PC-3 (cell line): ENCODE measurements at regions not wholly inside any gene's neighbourhood (a gene's known extent, or its start where the extent isn't known, plus 50 kb on each side); places are given as distances from the start of the nearest gene placed in this dataset.

Source experiments
- ATAC-seq: fragments of 200-7000 bp; cut with Tn5 transposase; 2 replicates; pipeline ENCODE4 v1.9.1; 2020; ENCODE audit warnings: mild to moderate bottlenecking, moderate library complexity
- BruUV-seq: library from RNA; stranded (reverse); fragments of 400-500 nt; replicated peaks from 2 replicates; lab custom pipeline; 2021; lab: Mats Ljungman, UMichigan
- CTCF ChIA-PET: fragments of 300-600 bp; sonication (Branson Sonifier 250); formaldehyde crosslinking; loops from one replicate; lab custom pipeline; 2022; ENCODE audit warnings: antibody characterized with exemption; lab: Charles Lee
- POLR2A ChIA-PET: fragments of 300-600 bp; sonication (Branson Sonifier 250); formaldehyde crosslinking; loops from one replicate; lab custom pipeline; 2022; ENCODE audit warnings: antibody characterized with exemption; ENCODE audit not compliant: unreplicated experiment; lab: Charles Lee
- DNase-seq: peaks from one replicate; pipeline ENCODE4 v3.0.0-alpha.2; 2015
- H2AFZ ChIP-seq: fragments of 300-600 bp; sonication (generic); 2 replicates; pipeline ENCODE4 v1.6.0; 2016; ENCODE audit warnings: antibody characterized with exemption, low read length
- H3F3A ChIP-seq: fragments of 300-600 bp; sonication (generic); one replicate; pipeline ENCODE4 v1.6.0; 2017; ENCODE audit warnings: antibody characterized with exemption, low read length, control low read depth, mild to moderate bottlenecking; ENCODE audit not compliant: unreplicated experiment
- H3K27ac ChIP-seq: fragments of 300-600 bp; sonication (generic); 2 replicates; pipeline ENCODE4 v1.5.1; 2016; ENCODE audit warnings: mild to moderate bottlenecking, low read length
- H3K27me3 ChIP-seq: fragments of 300-600 bp; sonication (generic); 2 replicates; pipeline ENCODE4 v1.6.1; 2016; ENCODE audit warnings: low read length, mixed read lengths
- H3K36me3 ChIP-seq: fragments of 300-600 bp; sonication (generic); 2 replicates; pipeline ENCODE4 v1.6.1; 2016; ENCODE audit warnings: low read depth, mixed run types, low read length, mixed read lengths
- H3K4me1 ChIP-seq: fragments of 300-600 bp; sonication (generic); 2 replicates; pipeline ENCODE4 v1.5.1; 2016; ENCODE audit warnings: low read length; ENCODE audit not compliant: insufficient read depth
- H3K4me2 ChIP-seq: fragments of 300-600 bp; sonication (generic); 2 replicates; pipeline ENCODE4 v1.6.0; 2016; ENCODE audit warnings: low read length
- H3K4me3 ChIP-seq: fragments of 300-600 bp; sonication (generic); 2 replicates; pipeline ENCODE4 v1.5.1; 2016; ENCODE audit warnings: mild to moderate bottlenecking, low read length, mixed read lengths
- H3K79me2 ChIP-seq: fragments of 300-600 bp; sonication (generic); 2 replicates; pipeline ENCODE4 v1.6.1; 2017; ENCODE audit warnings: low read length, mixed read lengths
- H3K9ac ChIP-seq: fragments of 300-600 bp; sonication (generic); 2 replicates; pipeline ENCODE4 v1.6.0; 2016; ENCODE audit warnings: mild to moderate bottlenecking, low read length
- H3K9me2 ChIP-seq: fragments of 300-600 bp; sonication (generic); replicated peaks from 2 replicates; pipeline ENCODE4 v1.6.1; 2016; ENCODE audit warnings: mixed run types, low read length, mixed read lengths
- H3K9me3 ChIP-seq: fragments of 300-600 bp; sonication (generic); 2 replicates; pipeline ENCODE4 v1.6.1; 2016; ENCODE audit warnings: low read length, mixed read lengths
- H4K20me1 ChIP-seq: fragments of 300-600 bp; sonication (generic); 2 replicates; pipeline ENCODE4 v1.6.1; 2016; ENCODE audit warnings: low read length, mixed read lengths
- CTCF ChIP-seq: fragments of 300-600 bp; sonication (generic); conservative IDR thresholded peaks from 2 replicates; pipeline ENCODE4 v1.5.1; 2017; ENCODE audit warnings: antibody characterized with exemption, low read depth, mild to moderate bottlenecking, low read length
- EZH2 ChIP-seq: fragments of 300-600 bp; sonication (generic); IDR thresholded peaks from one replicate; pipeline ENCODE4 v1.6.1; 2017; ENCODE audit warnings: antibody characterized with exemption, mild to moderate bottlenecking, low read length; ENCODE audit not compliant: unreplicated experiment
- EZH2phosphoT487 ChIP-seq: fragments of 300-600 bp; sonication (generic); IDR thresholded peaks from 2 replicates; pipeline ENCODE4 v1.6.1; 2018; ENCODE audit warnings: mild to moderate bottlenecking, antibody characterized with exemption, low read length, borderline replicate concordance
- intact Hi-C: fragments of 100-400 bp; cut with micrococcal nuclease; formaldehyde crosslinking; loops from 2 replicates; pipeline ENCODE4 v1.9.0; 2023

GRCh38 chr7:45253368-45253767 is 95.8 kb downstream of the RAMP3 start:
- DNase-seq (no peak), ATAC-seq (no peak)

GRCh38 chr7:45255187-45255586 is 97.6 kb downstream of the RAMP3 start:
- DNase-seq (no peak), ATAC-seq (no peak)
- H3K27ac ChIP-seq, result no peak overlapping the region
- peaks cover 11% of the 10 kb centered on the region; the same call in 1 of the 2 replicates for H3K27me3 ChIP-seq
- H3K9me2 ChIP-seq, result no peaks in the 10 kb centered on the region
- no peak overlapping the region for H3K4me2 ChIP-seq
- TF ChIP-seq EZH2 (no peak), EZH2phosphoT487 (no peak), CTCF (no peak)
- POLR2A ChIA-PET, result no interaction called here
- no peak overlapping the region for H3K9ac ChIP-seq
- H3K79me2 ChIP-seq, result no peaks in the 10 kb centered on the region
- no peaks in the 10 kb centered on the region for H3K36me3 ChIP-seq
- intact Hi-C loops, result no loop called here
- no TSS peak for BruUV-seq
- H3F3A ChIP-seq, result no peaks in the 10 kb centered on the region
- CTCF ChIA-PET, result no interaction called here
- H2AFZ ChIP-seq, result no peak overlapping the region
- H3K4me1 ChIP-seq, result 0 out of 2 replicates have a peak, but pooled peaks cover 3% of the 10 kb centered on the region
- H3K9me3 ChIP-seq, result no peaks in the 10 kb centered on the region
- no peak overlapping the region for H3K4me3 ChIP-seq
- H4K20me1 ChIP-seq, result no peaks in the 10 kb centered on the region

More at GRCh38 chr7:45253368-45253767, 95.8 kb downstream of the RAMP3 start:
- H3K27me3 ChIP-seq, result peaks cover 25% of the 10 kb centered on the region
- CTCF ChIA-PET, result interaction anchor here (0.7 kb wide), 1 partner anchor 241 kb away, joined by 3 read pairs; no protein-coding TSS in a partner anchor
- H3K4me1 ChIP-seq, result no peaks in the 10 kb centered on the region
- no peaks in the 10 kb centered on the region for H3K9me2 ChIP-seq
- H2AFZ ChIP-seq, result no peak overlapping the region
- BruUV-seq, result no TSS peak
- H3K9me3 ChIP-seq, result no peaks in the 10 kb centered on the region
- H3K27ac ChIP-seq, result no peak overlapping the region
- H3K4me3 ChIP-seq, result no peak overlapping the region
- TF ChIP-seq EZH2 (no peak), EZH2phosphoT487 (no peak), CTCF (no peak)
- H3K36me3 ChIP-seq, result no peaks in the 10 kb centered on the region
- intact Hi-C loops, result no loop called here
- POLR2A ChIA-PET, result no interaction called here
- H3K4me2 ChIP-seq, result no peak overlapping the region
- H3K9ac ChIP-seq, result no peak overlapping the region
- no peaks in the 10 kb centered on the region for H4K20me1 ChIP-seq
- H3K79me2 ChIP-seq, result no peaks in the 10 kb centered on the region
- H3F3A ChIP-seq, result no peaks in the 10 kb centered on the region

GRCh38 chr7:45256309-45256708 is 98.7 kb downstream of the RAMP3 start:
- Histone ChIP-seq H3F3A (no peaks in the 10 kb centered on the region), H3K4me1 (peaks cover 5% of the 10 kb centered on the region; the same call in 1 of the 2 replicates), H2AFZ (no peak overlapping the region), H4K20me1 (no peaks in the 10 kb centered on the region), H3K9ac (no peak overlapping the region), H3K27me3 (0 out of 2 replicates have a peak, but pooled peaks cover 7% of the 10 kb centered on the region), H3K36me3 (no peaks in the 10 kb centered on the region), H3K4me2 (no peak overlapping the region), H3K79me2 (no peaks in the 10 kb centered on the region), H3K9me3 (no peaks in the 10 kb centered on the region), H3K9me2 (no peaks in the 10 kb centered on the region), H3K27ac (no peak overlapping the region), H3K4me3 (no peak overlapping the region)
- POLR2A ChIA-PET, result no interaction called here
- no peak for DNase-seq
- no peak for ATAC-seq
- CTCF ChIA-PET, result no interaction called here
- intact Hi-C loops, result no loop called here
- TF ChIP-seq EZH2phosphoT487 (no peak), EZH2 (no peak), CTCF (no peak)
- BruUV-seq, result no TSS peak
